ENCODE measurements at regions not wholly inside any gene's neighbourhood (a gene's known extent, or its start where the extent isn't known, plus 50 kb on each side); places are given as distances from the start of the nearest gene placed in this dataset.

GRCh38 chr5:38673671-38674071, 117.2 kb upstream of the LIFR start:
- TF ChIP-seq POLR2AphosphoS5 (IDR thresholded peaks at IDR 0.05) = no peak
- TF ChIP-seq CTCF (IDR thresholded peaks at IDR 0.05) = peak in 1 of 3 experiments; percentile 15
- TF ChIP-seq POLR2A (IDR thresholded peaks at IDR 0.05; ENCODE audit: low read depth) = no peak

All from esophagus muscularis mucosa (tissue), 3 donors.